ENCODE measurements at regions not wholly inside any gene's neighbourhood (a gene's known extent, or its start where the extent isn't known, plus 50 kb on each side); places are given as distances from the start of the nearest gene placed in this dataset.

DNA sequence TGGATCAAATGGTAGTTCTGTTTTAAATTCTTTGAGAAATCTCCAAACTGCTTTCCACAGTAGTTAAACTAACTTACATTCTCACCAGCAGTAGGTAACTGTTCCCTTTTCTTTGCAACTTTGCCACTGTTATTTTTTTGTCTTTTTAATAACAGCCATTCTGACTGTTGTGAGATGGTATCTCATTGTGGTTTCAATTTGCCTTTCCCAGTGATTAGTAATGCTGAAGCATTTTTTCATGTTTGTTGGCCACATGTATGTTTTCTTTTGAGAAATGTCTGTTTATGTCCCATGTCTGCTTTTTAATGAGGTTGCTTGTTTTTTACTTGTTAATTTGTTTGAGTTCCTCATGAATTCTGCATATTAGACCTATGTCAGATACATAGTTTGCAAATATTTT lies 198.8 kb downstream of the RAB28 start:
- no peak for DNase-seq (ENCODE audit: low spot score)
- no peaks in the 10 kb centered on the region for H3F3A ChIP-seq (replicated peaks; ENCODE audit: low read depth)
- TF ChIP-seq NANOG (IDR thresholded peaks at IDR 0.05; ENCODE audit: borderline replicate concordance): no peak
- no peak for TF ChIP-seq POLR2AphosphoS5 (IDR thresholded peaks at IDR 0.05; ENCODE audit: low read depth)
- TF ChIP-seq, protein P1, sequence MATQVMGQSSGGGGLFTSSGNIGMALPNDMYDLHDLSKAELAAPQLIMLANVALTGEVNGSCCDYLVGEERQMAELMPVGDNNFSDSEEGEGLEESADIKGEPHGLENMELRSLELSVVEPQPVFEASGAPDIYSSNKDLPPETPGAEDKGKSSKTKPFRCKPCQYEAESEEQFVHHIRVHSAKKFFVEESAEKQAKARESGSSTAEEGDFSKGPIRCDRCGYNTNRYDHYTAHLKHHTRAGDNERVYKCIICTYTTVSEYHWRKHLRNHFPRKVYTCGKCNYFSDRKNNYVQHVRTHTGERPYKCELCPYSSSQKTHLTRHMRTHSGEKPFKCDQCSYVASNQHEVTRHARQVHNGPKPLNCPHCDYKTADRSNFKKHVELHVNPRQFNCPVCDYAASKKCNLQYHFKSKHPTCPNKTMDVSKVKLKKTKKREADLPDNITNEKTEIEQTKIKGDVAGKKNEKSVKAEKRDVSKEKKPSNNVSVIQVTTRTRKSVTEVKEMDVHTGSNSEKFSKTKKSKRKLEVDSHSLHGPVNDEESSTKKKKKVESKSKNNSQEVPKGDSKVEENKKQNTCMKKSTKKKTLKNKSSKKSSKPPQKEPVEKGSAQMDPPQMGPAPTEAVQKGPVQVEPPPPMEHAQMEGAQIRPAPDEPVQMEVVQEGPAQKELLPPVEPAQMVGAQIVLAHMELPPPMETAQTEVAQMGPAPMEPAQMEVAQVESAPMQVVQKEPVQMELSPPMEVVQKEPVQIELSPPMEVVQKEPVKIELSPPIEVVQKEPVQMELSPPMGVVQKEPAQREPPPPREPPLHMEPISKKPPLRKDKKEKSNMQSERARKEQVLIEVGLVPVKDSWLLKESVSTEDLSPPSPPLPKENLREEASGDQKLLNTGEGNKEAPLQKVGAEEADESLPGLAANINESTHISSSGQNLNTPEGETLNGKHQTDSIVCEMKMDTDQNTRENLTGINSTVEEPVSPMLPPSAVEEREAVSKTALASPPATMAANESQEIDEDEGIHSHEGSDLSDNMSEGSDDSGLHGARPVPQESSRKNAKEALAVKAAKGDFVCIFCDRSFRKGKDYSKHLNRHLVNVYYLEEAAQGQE (IDR thresholded peaks at IDR 0.05; ENCODE audit: unreplicated experiment): no peak
- TF ChIP-seq JUNB (IDR thresholded peaks at IDR 0.05; ENCODE audit: unreplicated experiment): no peak
- TF ChIP-seq ZNF114 (CRISPR knock-in tag; IDR thresholded peaks at IDR 0.05): no peak
- TF ChIP-seq, protein P2, sequence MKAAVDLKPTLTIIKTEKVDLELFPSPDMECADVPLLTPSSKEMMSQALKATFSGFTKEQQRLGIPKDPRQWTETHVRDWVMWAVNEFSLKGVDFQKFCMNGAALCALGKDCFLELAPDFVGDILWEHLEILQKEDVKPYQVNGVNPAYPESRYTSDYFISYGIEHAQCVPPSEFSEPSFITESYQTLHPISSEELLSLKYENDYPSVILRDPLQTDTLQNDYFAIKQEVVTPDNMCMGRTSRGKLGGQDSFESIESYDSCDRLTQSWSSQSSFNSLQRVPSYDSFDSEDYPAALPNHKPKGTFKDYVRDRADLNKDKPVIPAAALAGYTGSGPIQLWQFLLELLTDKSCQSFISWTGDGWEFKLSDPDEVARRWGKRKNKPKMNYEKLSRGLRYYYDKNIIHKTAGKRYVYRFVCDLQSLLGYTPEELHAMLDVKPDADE (IDR thresholded peaks at IDR 0.05): no peak
- TF ChIP-seq, protein P3, sequence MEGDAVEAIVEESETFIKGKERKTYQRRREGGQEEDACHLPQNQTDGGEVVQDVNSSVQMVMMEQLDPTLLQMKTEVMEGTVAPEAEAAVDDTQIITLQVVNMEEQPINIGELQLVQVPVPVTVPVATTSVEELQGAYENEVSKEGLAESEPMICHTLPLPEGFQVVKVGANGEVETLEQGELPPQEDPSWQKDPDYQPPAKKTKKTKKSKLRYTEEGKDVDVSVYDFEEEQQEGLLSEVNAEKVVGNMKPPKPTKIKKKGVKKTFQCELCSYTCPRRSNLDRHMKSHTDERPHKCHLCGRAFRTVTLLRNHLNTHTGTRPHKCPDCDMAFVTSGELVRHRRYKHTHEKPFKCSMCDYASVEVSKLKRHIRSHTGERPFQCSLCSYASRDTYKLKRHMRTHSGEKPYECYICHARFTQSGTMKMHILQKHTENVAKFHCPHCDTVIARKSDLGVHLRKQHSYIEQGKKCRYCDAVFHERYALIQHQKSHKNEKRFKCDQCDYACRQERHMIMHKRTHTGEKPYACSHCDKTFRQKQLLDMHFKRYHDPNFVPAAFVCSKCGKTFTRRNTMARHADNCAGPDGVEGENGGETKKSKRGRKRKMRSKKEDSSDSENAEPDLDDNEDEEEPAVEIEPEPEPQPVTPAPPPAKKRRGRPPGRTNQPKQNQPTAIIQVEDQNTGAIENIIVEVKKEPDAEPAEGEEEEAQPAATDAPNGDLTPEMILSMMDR (conservative IDR thresholded peaks at IDR 0.05; ENCODE audit: low read depth in 2 of 2): no peak
- TF ChIP-seq EZH2 (IDR thresholded peaks at IDR 0.05; ENCODE audit: low read depth, unreplicated experiment): no peak
- TF ChIP-seq, protein P4, sequence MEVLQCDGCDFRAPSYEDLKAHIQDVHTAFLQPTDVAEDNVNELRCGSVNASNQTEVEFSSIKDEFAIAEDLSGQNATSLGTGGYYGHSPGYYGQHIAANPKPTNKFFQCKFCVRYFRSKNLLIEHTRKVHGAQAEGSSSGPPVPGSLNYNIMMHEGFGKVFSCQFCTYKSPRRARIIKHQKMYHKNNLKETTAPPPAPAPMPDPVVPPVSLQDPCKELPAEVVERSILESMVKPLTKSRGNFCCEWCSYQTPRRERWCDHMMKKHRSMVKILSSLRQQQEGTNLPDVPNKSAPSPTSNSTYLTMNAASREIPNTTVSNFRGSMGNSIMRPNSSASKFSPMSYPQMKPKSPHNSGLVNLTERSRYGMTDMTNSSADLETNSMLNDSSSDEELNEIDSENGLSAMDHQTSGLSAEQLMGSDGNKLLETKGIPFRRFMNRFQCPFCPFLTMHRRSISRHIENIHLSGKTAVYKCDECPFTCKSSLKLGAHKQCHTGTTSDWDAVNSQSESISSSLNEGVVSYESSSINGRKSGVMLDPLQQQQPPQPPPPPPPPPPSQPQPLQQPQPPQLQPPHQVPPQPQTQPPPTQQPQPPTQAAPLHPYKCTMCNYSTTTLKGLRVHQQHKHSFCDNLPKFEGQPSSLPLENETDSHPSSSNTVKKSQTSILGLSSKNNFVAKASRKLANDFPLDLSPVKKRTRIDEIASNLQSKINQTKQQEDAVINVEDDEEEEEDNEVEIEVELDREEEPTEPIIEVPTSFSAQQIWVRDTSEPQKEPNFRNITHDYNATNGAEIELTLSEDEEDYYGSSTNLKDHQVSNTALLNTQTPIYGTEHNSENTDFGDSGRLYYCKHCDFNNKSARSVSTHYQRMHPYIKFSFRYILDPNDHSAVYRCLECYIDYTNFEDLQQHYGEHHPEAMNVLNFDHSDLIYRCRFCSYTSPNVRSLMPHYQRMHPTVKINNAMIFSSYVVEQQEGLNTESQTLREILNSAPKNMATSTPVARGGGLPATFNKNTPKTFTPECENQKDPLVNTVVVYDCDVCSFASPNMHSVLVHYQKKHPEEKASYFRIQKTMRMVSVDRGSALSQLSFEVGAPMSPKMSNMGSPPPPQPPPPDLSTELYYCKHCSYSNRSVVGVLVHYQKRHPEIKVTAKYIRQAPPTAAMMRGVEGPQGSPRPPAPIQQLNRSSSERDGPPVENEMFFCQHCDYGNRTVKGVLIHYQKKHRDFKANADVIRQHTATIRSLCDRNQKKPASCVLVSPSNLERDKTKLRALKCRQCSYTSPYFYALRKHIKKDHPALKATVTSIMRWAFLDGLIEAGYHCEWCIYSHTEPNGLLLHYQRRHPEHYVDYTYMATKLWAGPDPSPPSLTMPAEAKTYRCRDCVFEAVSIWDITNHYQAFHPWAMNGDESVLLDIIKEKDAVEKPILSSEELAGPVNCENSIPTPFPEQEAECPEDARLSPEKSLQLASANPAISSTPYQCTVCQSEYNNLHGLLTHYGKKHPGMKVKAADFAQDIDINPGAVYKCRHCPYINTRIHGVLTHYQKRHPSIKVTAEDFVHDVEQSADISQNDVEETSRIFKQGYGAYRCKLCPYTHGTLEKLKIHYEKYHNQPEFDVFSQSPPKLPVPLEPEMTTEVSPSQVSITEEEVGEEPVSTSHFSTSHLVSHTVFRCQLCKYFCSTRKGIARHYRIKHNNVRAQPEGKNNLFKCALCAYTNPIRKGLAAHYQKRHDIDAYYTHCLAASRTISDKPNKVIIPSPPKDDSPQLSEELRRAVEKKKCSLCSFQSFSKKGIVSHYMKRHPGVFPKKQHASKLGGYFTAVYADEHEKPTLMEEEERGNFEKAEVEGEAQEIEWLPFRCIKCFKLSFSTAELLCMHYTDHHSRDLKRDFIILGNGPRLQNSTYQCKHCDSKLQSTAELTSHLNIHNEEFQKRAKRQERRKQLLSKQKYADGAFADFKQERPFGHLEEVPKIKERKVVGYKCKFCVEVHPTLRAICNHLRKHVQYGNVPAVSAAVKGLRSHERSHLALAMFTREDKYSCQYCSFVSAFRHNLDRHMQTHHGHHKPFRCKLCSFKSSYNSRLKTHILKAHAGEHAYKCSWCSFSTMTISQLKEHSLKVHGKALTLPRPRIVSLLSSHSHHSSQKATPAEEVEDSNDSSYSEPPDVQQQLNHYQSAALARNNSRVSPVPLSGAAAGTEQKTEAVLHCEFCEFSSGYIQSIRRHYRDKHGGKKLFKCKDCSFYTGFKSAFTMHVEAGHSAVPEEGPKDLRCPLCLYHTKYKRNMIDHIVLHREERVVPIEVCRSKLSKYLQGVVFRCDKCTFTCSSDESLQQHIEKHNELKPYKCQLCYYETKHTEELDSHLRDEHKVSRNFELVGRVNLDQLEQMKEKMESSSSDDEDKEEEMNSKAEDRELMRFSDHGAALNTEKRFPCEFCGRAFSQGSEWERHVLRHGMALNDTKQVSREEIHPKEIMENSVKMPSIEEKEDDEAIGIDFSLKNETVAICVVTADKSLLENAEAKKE (CRISPR knock-in tag; IDR thresholded peaks at IDR 0.05): no peak
- no peak for TF ChIP-seq ZNF331 (CRISPR knock-in tag; IDR thresholded peaks at IDR 0.05; ENCODE audit: low read depth)
- TF ChIP-seq EZH2phosphoT487 (IDR thresholded peaks at IDR 0.05; ENCODE audit: unreplicated experiment): no peak
- no peak for TF ChIP-seq STAT1 (IDR thresholded peaks at IDR 0.05; ENCODE audit: unreplicated experiment)
- no peak for TF ChIP-seq CREB1 (CRISPR knock-in tag; IDR thresholded peaks at IDR 0.05; ENCODE audit: low read depth)

More for the DNA sequence above, 198.8 kb downstream of the RAB28 start:
- no peak overlapping the region for H3K27ac ChIP-seq (ENCODE audit: low read depth)
- H4K20me1 ChIP-seq (replicated peaks; ENCODE audit: insufficient read depth): no peaks in the 10 kb centered on the region
- peaks cover 19% of the 10 kb centered on the region; the same call in 2 of the 3 replicates for H3K9me3 Mint-ChIP-seq
- no peaks in the 10 kb centered on the region for H3K79me2 ChIP-seq (replicated peaks; ENCODE audit: insufficient read depth)
- peaks cover 2% of the 10 kb centered on the region for H3K27me3 Mint-ChIP-seq (ENCODE audit: insufficient read depth, low read depth, poor library complexity)
- no peak overlapping the region for H3K4me3 Mint-ChIP-seq
- H3K9me2 ChIP-seq (ENCODE audit: insufficient read depth): peaks cover 6% of the 10 kb centered on the region; the same call in 1 of the 2 replicates
- no peaks in the 10 kb centered on the region for H3K27me3 ChIP-seq (ENCODE audit: insufficient read depth)
- no peaks in the 10 kb centered on the region for H3K36me3 ChIP-seq (ENCODE audit: insufficient read depth)
- ATAC-seq: no peak
- H2AFZ ChIP-seq: no peak overlapping the region
- H3K4me3 ChIP-seq: no peak overlapping the region
- H3K36me3 Mint-ChIP-seq (ENCODE audit: low read depth): peaks cover 3% of the 10 kb centered on the region; the same call in 1 of the 3 replicates
- H3K4me2 ChIP-seq: no peak overlapping the region
- H3K4me1 Mint-ChIP-seq: no peaks in the 10 kb centered on the region; the same call in 2 of the 3 replicates
- H3K27ac Mint-ChIP-seq: no peak overlapping the region
- H3K4me1 ChIP-seq (ENCODE audit: insufficient read depth): no peaks in the 10 kb centered on the region
